ENCODE measurements at regions not wholly inside any gene's neighbourhood (a gene's known extent, or its start where the extent isn't known, plus 50 kb on each side); places are given as distances from the start of the nearest gene placed in this dataset.

DNA sequence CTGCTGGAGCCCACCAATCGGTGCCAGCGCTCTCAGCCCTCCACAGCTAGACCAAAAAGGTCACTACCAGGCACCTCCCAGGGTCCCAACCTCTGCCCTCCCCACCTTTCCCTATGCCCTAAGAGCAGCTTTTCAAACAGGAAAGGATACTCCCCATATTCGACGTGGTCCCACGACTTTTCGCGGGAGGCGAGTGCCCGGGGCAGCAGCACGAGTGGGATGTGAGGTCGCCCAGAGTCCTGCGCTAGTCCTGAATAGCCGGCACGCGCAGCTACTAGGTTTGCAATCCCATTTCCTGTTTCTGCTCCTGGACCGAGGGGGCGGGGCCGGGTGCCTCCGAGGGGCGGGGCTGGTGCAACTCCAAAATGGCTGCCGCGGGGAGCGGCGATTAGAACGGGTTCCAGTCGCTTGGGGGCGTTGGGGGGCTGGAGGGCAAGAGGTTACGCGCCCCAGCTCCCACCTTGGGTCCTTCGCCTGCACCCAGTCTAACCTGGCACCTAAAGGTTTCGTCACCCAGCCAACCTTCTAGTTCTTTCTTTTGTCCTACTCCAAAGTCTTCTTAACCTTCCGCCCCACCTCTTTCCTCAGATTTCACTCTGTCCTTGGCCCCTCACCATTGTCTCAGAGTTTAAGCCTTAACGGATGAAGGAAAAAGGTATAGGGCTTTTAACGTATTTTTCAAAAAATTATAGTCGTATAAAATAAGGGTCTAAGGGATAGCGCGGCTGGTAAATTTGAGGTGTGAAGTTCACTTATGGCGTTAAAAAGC lies 85.0 kb upstream of the TENT5D start:
- TF ChIP-seq POLR2A (IDR thresholded peaks at IDR 0.05; ENCODE audit: low read depth, low read length) (no peak), TAF1 (IDR thresholded peaks at IDR 0.05; ENCODE audit: borderline replicate concordance, low read depth, low read length) (no peak)

Measured in GM12892 (cell line).